A549 (cell line): ENCODE measurements at regions not wholly inside any gene's neighbourhood (a gene's known extent, or its start where the extent isn't known, plus 50 kb on each side); places are given as distances from the start of the nearest gene placed in this dataset.

Source experiments
- BHLHE40 ChIP-seq: IDR thresholded peaks from 2 replicates; pipeline ENCODE4 v1.6.1; 2012; ENCODE audit warnings: low read depth, low read length, inconsistent platforms
- CTCF ChIP-seq: fragments of >200 bp; sonication (Bioruptor Twin); formaldehyde crosslinking; IDR thresholded peaks from 3 replicates; pipeline ENCODE4 v1.5.1; 2016
- EP300 ChIP-seq, 2 experiments: fragments of >200 bp; sonication (Bioruptor Twin); formaldehyde crosslinking; IDR thresholded peaks; 2 replicates in 1 of 2; 3 replicates in 1 of 2; pipeline ENCODE4 v1.6.1; 2016 to 2017
- JUN ChIP-seq, 2 experiments: fragments of >200 bp; sonication (Bioruptor Twin); formaldehyde crosslinking; IDR thresholded peaks; 2 replicates in 1 of 2; 3 replicates in 1 of 2; pipeline ENCODE4 v1.6.1; 2016 to 2017
- KDM5A ChIP-seq: fragments of 200-600 bp; sonication (generic); IDR thresholded peaks from 2 replicates; pipeline ENCODE4 v1.6.1; 2016; ENCODE audit warnings: antibody characterized with exemption, mild to moderate bottlenecking
- MAX ChIP-seq: IDR thresholded peaks from 2 replicates; pipeline ENCODE4 v1.6.1; 2012
- MAZ ChIP-seq: fragments of 150-350 bp; IDR thresholded peaks from 2 replicates; pipeline ENCODE4 v1.6.1; 2014; ENCODE audit warnings: antibody characterized with exemption, low read depth, low read length, borderline replicate concordance
- POLR2AphosphoS2 ChIP-seq: conservative IDR thresholded peaks from 2 replicates; pipeline ENCODE4 v1.6.1; 2012; ENCODE audit warnings: low read length, improper control_type of control experiment, inconsistent platforms
- RCOR1 ChIP-seq: fragments of 150-350 bp; IDR thresholded peaks from 2 replicates; pipeline ENCODE4 v1.6.1; 2014; ENCODE audit warnings: antibody characterized with exemption, low read length, low read depth
- REST ChIP-seq: fragments of 200-600 bp; sonication (generic); IDR thresholded peaks from 2 replicates; pipeline ENCODE4 v1.6.1; 2016; ENCODE audit warnings: antibody characterized with exemption, mild to moderate bottlenecking, moderate library complexity
- USF2 ChIP-seq: fragments of 450-650 bp; IDR thresholded peaks from 2 replicates; pipeline ENCODE4 v1.6.1; 2014; ENCODE audit warnings: antibody characterized with exemption

- TF ChIP-seq CTCF (no peak), REST (no peak), MAZ (no peak), KDM5A (no peak), JUN (IDR thresholded peaks at IDR 0.05) (no peak), RCOR1 (no peak), USF2 (no peak), POLR2AphosphoS2 (no peak), MAX (no peak), EP300 (IDR thresholded peaks at IDR 0.05) (no peak), BHLHE40 (no peak)
Measured at GRCh38 chr18:37930640-37931039, 365.0 kb upstream of the CELF4 start.
